Endothelial cell of umbilical vein (primary cell): ENCODE measurements at regions not wholly inside any gene's neighbourhood (a gene's known extent, or its start where the extent isn't known, plus 50 kb on each side); places are given as distances from the start of the nearest gene placed in this dataset.

Source experiments
- BruUV-seq: library from RNA; stranded (reverse); fragments of 400-500 nt; replicated peaks from 2 replicates; lab custom pipeline; 2021; lab: Mats Ljungman, UMichigan
- CTCF ChIA-PET: fragments of 300-600, 350-600 bp; sonication (Branson Sonifier 250); formaldehyde crosslinking; loops from one replicate; lab custom pipeline; 2021; ENCODE audit warnings: antibody characterized with exemption, inconsistent platforms; lab: Charles Lee
- POLR2A ChIA-PET: fragments of 300-600, 350-600 bp; sonication (Branson Sonifier 250); formaldehyde crosslinking; loops from one replicate; lab custom pipeline; 2021; ENCODE audit warnings: antibody characterized with exemption, inconsistent platforms; lab: Charles Lee
- DNase-seq: peaks from one replicate; pipeline ENCODE4 v3.0.0-alpha.2; 2011; ENCODE audit warnings: low read depth, low spot score
- FAIRE-seq: peaks from 2 replicates; lab custom pipeline; 2011; peaks lifted over from hg19 to GRCh38; lab: Jason Lieb, UNC
- H2AFZ ChIP-seq: 2 replicates; pipeline ENCODE4 v1.6.0; 2012; ENCODE audit warnings: low read depth, low read length, control low read depth, inconsistent platforms
- H3K27ac ChIP-seq: 2 replicates; pipeline ENCODE4 v1.5.1; 2011; ENCODE audit warnings: low read depth, mild to moderate bottlenecking, control low read depth, low read length, moderate library complexity; ENCODE audit not compliant: insufficient read depth
- H3K27me3 ChIP-seq, 2 experiments: 2 replicates each; pipeline versions ENCODE4 v1.6.0 to v1.6.1; 2011; ENCODE audit warnings: low read length in 2 of 2, mixed read lengths in 1 of 2; ENCODE audit not compliant: control insufficient read depth in 2 of 2, insufficient read depth in 2 of 2
- H3K36me3 ChIP-seq, 2 experiments: 2 replicates in 1 of 2; 3 replicates in 1 of 2; pipeline ENCODE4 v1.5.1; 2011; ENCODE audit warnings: low read length in 2 of 2, mild to moderate bottlenecking in 1 of 2, moderate library complexity in 1 of 2; ENCODE audit not compliant: control insufficient read depth in 2 of 2, insufficient read depth in 2 of 2; ENCODE audit errors: extremely low read depth in 1 of 2
- H3K4me1 ChIP-seq: 3 replicates; pipeline ENCODE4 v1.5.1; 2011; ENCODE audit warnings: mild to moderate bottlenecking, low read length; ENCODE audit not compliant: control insufficient read depth, insufficient read depth; ENCODE audit errors: extremely low read depth
- H3K4me2 ChIP-seq: 2 replicates; pipeline ENCODE4 v1.6.1; 2011; ENCODE audit warnings: low read length, control low read depth, mixed read lengths; ENCODE audit not compliant: insufficient read depth
- H3K4me3 ChIP-seq, 3 experiments: fragments of 200-600 bp in 1 of 3; sonication (generic), shearing (Covaris generic) in 1 of 3; replicated peaks in 1 of 3; 2 replicates each; pipeline ENCODE4 v1.5.1; 2011 to 2016; ENCODE audit warnings: control low read depth in 3 of 3, low read length in 3 of 3, mild to moderate bottlenecking in 2 of 3, inconsistent platforms in 1 of 3, low read depth in 1 of 3, moderate library complexity in 1 of 3; ENCODE audit not compliant: insufficient read depth in 1 of 3
- H3K79me2 ChIP-seq: 2 replicates; pipeline ENCODE4 v1.6.0; 2012; ENCODE audit warnings: low read length, inconsistent platforms; ENCODE audit not compliant: control insufficient read depth, insufficient read depth
- H3K9ac ChIP-seq: replicated peaks from 2 replicates; pipeline ENCODE3; 2011; ENCODE audit warnings: low read length, control low read depth; ENCODE audit not compliant: insufficient read depth; ENCODE audit errors: extremely low read depth
- H3K9me1 ChIP-seq: replicated peaks from 3 replicates; pipeline ENCODE4 v1.6.0; 2011; ENCODE audit warnings: mild to moderate bottlenecking, low read length; ENCODE audit not compliant: control insufficient read depth, insufficient read depth; ENCODE audit errors: extremely low read depth
- H3K9me3 ChIP-seq: replicated peaks from 2 replicates; pipeline ENCODE4 v1.5.1; 2012; ENCODE audit warnings: low read length, inconsistent platforms; ENCODE audit not compliant: control insufficient read depth, insufficient read depth
- H4K20me1 ChIP-seq: replicated peaks from 2 replicates; pipeline ENCODE3; 2011; ENCODE audit warnings: mild to moderate bottlenecking, low read length; ENCODE audit not compliant: control insufficient read depth, insufficient read depth; ENCODE audit errors: extremely low read depth
- CTCF ChIP-seq, 2 donors: IDR thresholded peaks; 1 replicate in 1 of 2; 2 replicates in 1 of 2; pipeline ENCODE4 v1.5.1; 2011; ENCODE audit warnings: low read length in 2 of 2, mild to moderate bottlenecking in 2 of 2, moderate library complexity in 2 of 2, control low read depth in 1 of 2, inconsistent platforms in 1 of 2, low read depth in 1 of 2; ENCODE audit not compliant: insufficient read depth in 1 of 2; ENCODE audit errors: extremely low read depth in 1 of 2
- EZH2 ChIP-seq: IDR thresholded peaks from 2 replicates; pipeline ENCODE4 v1.6.1; 2012; ENCODE audit warnings: borderline replicate concordance, low read depth, mild to moderate bottlenecking, moderate library complexity, low read length, inconsistent platforms; ENCODE audit not compliant: severe bottlenecking
- FOS ChIP-seq: IDR thresholded peaks from 2 replicates; pipeline ENCODE4 v1.6.1; 2011; ENCODE audit warnings: mild to moderate bottlenecking, low read length, moderate library complexity, borderline replicate concordance; ENCODE audit not compliant: insufficient read depth
- GATA2 ChIP-seq: IDR thresholded peaks from 2 replicates; pipeline ENCODE4 v1.7.0; 2011; ENCODE audit warnings: low read depth, mild to moderate bottlenecking, moderate library complexity, mixed read lengths, low read length; ENCODE audit not compliant: insufficient read length, insufficient read depth
- JUN ChIP-seq: IDR thresholded peaks from 2 replicates; pipeline ENCODE4 v1.6.1; 2011; ENCODE audit warnings: borderline replicate concordance, low read depth; ENCODE audit not compliant: insufficient read length, insufficient read depth
- MAX ChIP-seq: IDR thresholded peaks from 2 replicates; pipeline ENCODE4 v1.6.1; 2011; ENCODE audit not compliant: insufficient read depth, insufficient read length
- POLR2A ChIP-seq: IDR thresholded peaks from 2 replicates; pipeline ENCODE4 v1.6.1; 2012; ENCODE audit warnings: low read depth, mild to moderate bottlenecking, control low read depth, low read length
- POLR2AphosphoS5 ChIP-seq: IDR thresholded peaks from 2 replicates; pipeline ENCODE4 v1.6.1; 2012; ENCODE audit warnings: low read depth, mild to moderate bottlenecking, control low read depth, low read length, moderate library complexity; ENCODE audit not compliant: insufficient read depth
- dilution Hi-C: fragments of 300-500 bp; cut with MboI; formaldehyde crosslinking; loops from one replicate; pipeline ENCODE4 v1.15.0; 2019; ENCODE audit warnings: low sequenced_read_pairs; ENCODE audit not compliant: extremely low pct_ligation_motif_present
- intact Hi-C: fragments of 100-400 bp; cut with micrococcal nuclease; formaldehyde crosslinking; loops from one replicate; pipeline ENCODE4 v1.10.0; 2022

GRCh38 chrX:70988425-70988824, 57.5 kb upstream of the SLC7A3 start:
- CTCF ChIA-PET: no interaction called here
- Histone ChIP-seq H3K27me3 (no peaks in the 10 kb centered on the region), H3K4me2 (no peak overlapping the region), H3K4me1 (no peaks in the 10 kb centered on the region), H3K9me1 (no peaks in the 10 kb centered on the region), H3K79me2 (no peaks in the 10 kb centered on the region), H2AFZ (no peak overlapping the region), H3K36me3 (no peaks in the 10 kb centered on the region), H3K27ac (no peak overlapping the region), H4K20me1 (no peaks in the 10 kb centered on the region), H3K9me3 (no peaks in the 10 kb centered on the region), H3K9ac (no peak overlapping the region), H3K4me3 (no peak overlapping the region)
- FAIRE-seq (no peak), DNase-seq (no peak)
- BruUV-seq: no TSS peak
- intact Hi-C loops: no loop called here
- TF ChIP-seq CTCF (IDR thresholded peaks at IDR 0.05; ENCODE audit: extremely low read depth in 1 of 2, insufficient read depth in 1 of 2, low read depth in 1 of 2, low read length in 2 of 2): no peak
- TF ChIP-seq MAX: no peak
- no peak for TF ChIP-seq EZH2
- TF ChIP-seq JUN: no peak
- TF ChIP-seq POLR2AphosphoS5: no peak
- TF ChIP-seq POLR2A: no peak
- TF ChIP-seq FOS: no peak
- no peak for TF ChIP-seq GATA2
- POLR2A ChIA-PET: no interaction called here
- dilution Hi-C loops: no loop called here
